ENCODE measurements at regions not wholly inside any gene's neighbourhood (a gene's known extent, or its start where the extent isn't known, plus 50 kb on each side); places are given as distances from the start of the nearest gene placed in this dataset.

DNA sequence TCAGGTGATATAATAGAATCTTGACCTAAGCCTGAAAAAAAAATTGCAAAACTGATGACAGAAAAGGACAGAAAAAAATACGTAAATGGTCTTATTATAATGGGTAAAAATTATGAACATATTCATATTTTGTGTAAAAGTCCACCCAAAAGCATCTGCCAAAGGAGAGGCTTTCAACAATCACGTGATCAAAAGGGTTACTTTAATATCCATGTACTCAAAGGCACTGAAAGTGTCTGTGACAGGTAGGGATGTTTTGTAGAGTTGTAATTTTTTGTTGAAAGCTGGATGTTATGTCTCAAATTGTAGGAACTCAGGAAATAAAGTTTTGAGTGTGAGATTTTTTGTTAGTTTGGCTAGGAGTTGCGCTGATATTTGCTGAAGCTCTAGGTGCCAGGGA is 144.8 kb upstream of the GALNTL6 start:
- no peaks in the 10 kb centered on the region for H3K9me3 Mint-ChIP-seq
- no peaks in the 10 kb centered on the region for H3K4me1 Mint-ChIP-seq (ENCODE audit: low read depth)
- DNase-seq (no peak), ATAC-seq (no peak)
- no peaks in the 10 kb centered on the region for H3K36me3 Mint-ChIP-seq (ENCODE audit: insufficient read depth)
- no peak overlapping the region for H3K4me3 Mint-ChIP-seq
- no peaks in the 10 kb centered on the region for H3K27me3 Mint-ChIP-seq (ENCODE audit: low read depth)

DNA sequence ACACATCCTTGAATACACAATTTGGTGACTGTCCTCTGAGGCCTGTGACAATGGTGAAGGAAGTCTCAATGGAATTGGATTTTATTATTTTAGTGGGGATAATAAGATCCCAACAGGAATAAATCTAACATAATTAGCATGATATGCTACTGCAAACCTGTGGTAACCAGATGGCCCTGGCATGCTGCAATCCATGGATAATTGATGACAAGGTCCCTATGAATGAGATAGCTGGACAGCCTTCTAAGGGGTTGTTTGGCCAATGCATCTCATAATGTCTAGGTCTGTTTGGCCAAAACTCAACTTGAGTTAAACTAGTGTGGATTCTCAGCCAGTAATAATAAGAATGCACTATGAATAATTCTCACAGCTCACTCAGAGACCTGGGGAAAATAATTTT is 145.3 kb upstream of the GALNTL6 start:
- DNase-seq (no peak), ATAC-seq (no peak)
- H3K4me3 Mint-ChIP-seq: no peak overlapping the region
- no peaks in the 10 kb centered on the region for H3K4me1 Mint-ChIP-seq (ENCODE audit: low read depth)
- H3K36me3 Mint-ChIP-seq (ENCODE audit: insufficient read depth): no peaks in the 10 kb centered on the region
- H3K9me3 Mint-ChIP-seq: no peaks in the 10 kb centered on the region
- no peaks in the 10 kb centered on the region for H3K27me3 Mint-ChIP-seq (ENCODE audit: low read depth)

DNA sequence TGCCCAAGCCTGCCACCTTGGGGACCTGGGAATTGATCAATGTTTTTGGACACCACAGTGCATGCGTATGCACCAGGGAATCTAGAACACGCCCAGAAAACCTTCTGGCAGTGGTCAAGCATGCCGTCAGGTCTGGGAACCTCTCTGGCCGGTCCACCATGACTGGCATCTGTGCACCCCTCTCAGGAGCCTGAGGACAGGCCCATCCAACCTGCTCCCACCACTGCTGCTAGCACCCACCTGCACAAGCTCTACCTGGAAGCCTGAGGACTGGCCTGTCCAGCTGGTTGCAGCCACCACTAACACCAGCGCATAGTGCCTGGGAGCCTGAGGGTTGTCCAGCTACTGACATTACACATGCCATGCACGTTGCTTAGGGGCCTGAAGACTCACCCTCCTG is 162.1 kb upstream of the GALNTL6 start:
- no peaks in the 10 kb centered on the region for H3K36me3 Mint-ChIP-seq (ENCODE audit: insufficient read depth)

DNA sequence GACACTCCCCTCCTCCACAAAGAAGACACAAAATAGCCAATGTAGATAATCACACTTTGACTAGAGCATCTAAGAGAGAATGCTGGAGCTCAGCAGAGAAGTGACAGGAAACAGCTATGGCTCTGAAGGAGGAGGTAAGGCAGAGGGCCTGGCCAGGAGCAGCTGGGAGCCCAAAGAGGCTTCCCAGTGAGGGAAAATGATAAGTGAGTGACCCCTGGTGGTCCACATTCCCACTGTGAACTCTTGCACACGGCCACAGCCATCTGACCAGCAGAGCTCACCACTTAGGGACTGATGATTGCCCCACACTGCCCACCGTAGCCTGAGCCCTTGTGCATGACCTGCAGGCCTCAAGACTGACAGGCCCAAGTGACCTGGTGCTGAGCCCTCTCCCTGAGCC is 162.7 kb upstream of the GALNTL6 start:
- H3K36me3 Mint-ChIP-seq (ENCODE audit: insufficient read depth): no peaks in the 10 kb centered on the region
- no peaks in the 10 kb centered on the region for H3K4me1 Mint-ChIP-seq (ENCODE audit: low read depth)
- ATAC-seq (no peak), DNase-seq (no peak)
- peaks cover 10% of the 10 kb centered on the region for H3K9me3 Mint-ChIP-seq
- no peak overlapping the region for H3K4me3 Mint-ChIP-seq
- H3K27me3 Mint-ChIP-seq (ENCODE audit: low read depth): no peaks in the 10 kb centered on the region

More for the DNA sequence above, 162.1 kb upstream of the GALNTL6 start:
- Mint-ChIP-seq H3K27me3 (ENCODE audit: low read depth) (no peaks in the 10 kb centered on the region), H3K9me3 (peaks cover 10% of the 10 kb centered on the region), H3K4me3 (no peak overlapping the region), H3K4me1 (ENCODE audit: low read depth) (no peaks in the 10 kb centered on the region)
- ATAC-seq (no peak), DNase-seq (no peak)

DNA sequence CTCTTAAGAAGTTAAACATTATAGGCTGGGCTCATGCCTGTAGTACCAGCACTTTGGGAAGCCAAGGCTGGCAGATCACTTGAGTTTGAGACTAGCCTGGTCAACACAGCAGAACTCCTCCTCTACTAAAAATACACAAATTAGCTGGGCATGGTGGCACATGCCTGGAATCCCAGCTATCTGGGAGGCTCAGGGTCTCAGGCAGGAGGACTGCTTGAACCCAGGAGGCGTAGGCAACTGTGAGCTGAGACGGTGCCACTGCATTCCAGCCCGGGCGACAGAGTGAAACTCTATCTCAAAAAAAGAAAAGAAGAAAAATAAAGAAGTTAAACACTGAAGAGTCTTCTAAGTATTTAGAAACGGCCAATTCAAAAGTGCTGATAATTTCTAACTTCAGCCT is 164.3 kb upstream of the GALNTL6 start:
- Mint-ChIP-seq H3K27me3 (ENCODE audit: low read depth) (no peaks in the 10 kb centered on the region), H3K4me1 (ENCODE audit: low read depth) (peaks cover 1% of the 10 kb centered on the region), H3K36me3 (ENCODE audit: insufficient read depth) (no peaks in the 10 kb centered on the region), H3K9me3 (peaks cover 10% of the 10 kb centered on the region), H3K4me3 (no peak overlapping the region)
- DNase-seq: no peak
- ATAC-seq: no peak

DNA sequence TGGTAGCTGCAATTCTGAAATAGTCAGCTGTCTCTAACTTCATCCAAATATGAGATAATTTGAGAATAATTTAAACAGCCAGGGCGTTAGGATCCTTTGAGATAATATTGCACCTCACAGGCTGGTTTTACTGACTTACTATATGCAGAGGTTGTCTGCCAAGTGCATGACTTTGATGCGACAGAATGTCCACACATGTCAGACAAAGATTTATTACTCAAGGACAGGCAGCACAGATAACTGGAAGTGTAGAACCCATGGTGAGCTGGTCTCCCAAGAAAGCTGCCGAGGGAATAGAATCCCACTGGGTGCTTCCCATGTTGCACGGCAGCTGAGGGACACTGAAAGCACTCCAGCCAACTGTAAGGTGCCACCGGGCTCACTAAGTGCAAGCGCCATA is 166.2 kb upstream of the GALNTL6 start:
- H3K4me3 Mint-ChIP-seq: no peak overlapping the region
- no peaks in the 10 kb centered on the region for H3K36me3 Mint-ChIP-seq (ENCODE audit: insufficient read depth)

DNA sequence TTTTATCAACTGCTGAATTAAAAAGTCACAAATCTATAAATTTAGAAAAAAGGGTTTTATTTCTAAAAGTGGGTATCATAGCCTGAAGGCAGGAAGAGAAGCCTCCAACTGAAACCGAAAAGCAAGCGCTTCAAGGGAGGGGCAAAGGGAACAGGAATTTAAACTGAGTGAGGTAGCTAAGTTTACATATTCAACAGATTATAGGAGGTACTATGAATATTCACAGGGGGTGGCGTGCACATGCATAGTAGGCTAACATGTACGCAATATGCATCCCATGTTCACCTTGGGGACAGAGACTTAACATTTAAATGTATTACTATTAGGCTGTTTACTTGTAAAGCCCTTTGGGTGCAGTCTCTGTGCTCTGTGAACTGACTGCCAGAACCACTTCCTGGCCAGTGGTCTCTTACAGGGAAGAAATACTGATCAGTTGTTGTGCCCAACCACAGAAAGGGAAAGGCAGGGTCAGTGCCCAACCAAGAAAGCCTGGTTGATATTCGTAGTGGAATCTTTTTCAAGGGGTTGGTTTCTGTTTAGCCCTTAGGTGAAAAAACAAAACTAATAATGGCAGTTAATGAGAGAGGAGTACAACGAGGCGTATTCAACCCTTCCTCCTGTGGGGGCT is 168.7 kb upstream of the GALNTL6 start:
- Mint-ChIP-seq H3K36me3 (ENCODE audit: insufficient read depth) (no peaks in the 10 kb centered on the region), H3K9me3 (peaks cover 4% of the 10 kb centered on the region), H3K4me1 (ENCODE audit: low read depth) (peaks cover 4% of the 10 kb centered on the region), H3K27me3 (ENCODE audit: low read depth) (no peaks in the 10 kb centered on the region), H3K4me3 (no peak overlapping the region)
- DNase-seq (no peak), ATAC-seq (no peak)

More for the DNA sequence above, 166.2 kb upstream of the GALNTL6 start:
- Mint-ChIP-seq H3K27me3 (ENCODE audit: low read depth) (no peaks in the 10 kb centered on the region), H3K9me3 (peaks cover 6% of the 10 kb centered on the region), H3K4me1 (ENCODE audit: low read depth) (peaks cover 1% of the 10 kb centered on the region)
- ATAC-seq (no peak), DNase-seq (no peak)

DNA sequence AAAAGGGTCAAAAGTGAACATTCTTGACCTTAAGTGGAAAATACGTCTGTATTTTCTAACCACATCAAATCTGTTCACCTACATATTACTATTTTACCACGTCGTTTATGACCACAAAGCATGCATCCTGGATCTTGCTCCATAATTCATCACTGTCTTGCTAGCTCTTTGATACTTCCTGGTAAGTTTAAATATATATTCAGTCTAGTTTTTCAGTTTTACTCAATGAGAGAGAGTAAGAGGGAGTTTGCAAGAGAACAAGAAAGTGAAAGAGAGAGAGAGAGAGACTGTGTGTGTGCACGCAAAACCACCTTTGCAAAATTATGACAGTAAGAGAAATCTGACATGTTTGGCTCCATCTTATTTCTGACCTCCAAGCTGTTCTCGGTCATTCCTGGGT is 173.7 kb upstream of the GALNTL6 start:
- no peaks in the 10 kb centered on the region for H3K36me3 Mint-ChIP-seq (ENCODE audit: insufficient read depth)
- no peaks in the 10 kb centered on the region for H3K27me3 Mint-ChIP-seq (ENCODE audit: low read depth)
- ATAC-seq (peak in 1 of 2 donors; percentile 18), DNase-seq (no peak)
- H3K4me1 Mint-ChIP-seq (ENCODE audit: low read depth): peaks cover 2% of the 10 kb centered on the region
- H3K9me3 Mint-ChIP-seq: peaks cover 4% of the 10 kb centered on the region
- no peak overlapping the region for H3K4me3 Mint-ChIP-seq

DNA sequence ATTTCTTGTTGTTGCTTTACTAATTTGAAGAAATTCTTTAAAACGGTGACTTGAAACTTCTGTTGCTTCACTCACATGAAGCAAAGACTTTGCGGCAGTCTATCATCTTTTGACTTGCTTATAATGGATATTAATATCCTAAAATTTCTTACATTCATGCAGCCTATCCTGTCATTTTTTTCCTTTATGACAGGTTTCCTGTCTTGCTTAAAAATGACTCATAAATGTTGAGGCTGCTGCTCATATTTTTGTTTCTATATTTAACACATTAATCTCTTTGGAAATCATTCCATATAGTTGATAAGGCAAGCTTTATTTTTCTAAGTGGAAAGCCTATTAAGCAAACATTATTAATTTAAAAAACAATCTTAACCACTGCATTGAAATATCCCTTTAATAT is 176.6 kb upstream of the GALNTL6 start:
- Mint-ChIP-seq H3K27me3 (ENCODE audit: low read depth) (no peaks in the 10 kb centered on the region), H3K36me3 (ENCODE audit: insufficient read depth) (no peaks in the 10 kb centered on the region), H3K9me3 (peaks cover 4% of the 10 kb centered on the region), H3K4me3 (no peak overlapping the region), H3K4me1 (ENCODE audit: low read depth) (peaks cover 2% of the 10 kb centered on the region)
- DNase-seq: no peak
- no peak for ATAC-seq

DNA sequence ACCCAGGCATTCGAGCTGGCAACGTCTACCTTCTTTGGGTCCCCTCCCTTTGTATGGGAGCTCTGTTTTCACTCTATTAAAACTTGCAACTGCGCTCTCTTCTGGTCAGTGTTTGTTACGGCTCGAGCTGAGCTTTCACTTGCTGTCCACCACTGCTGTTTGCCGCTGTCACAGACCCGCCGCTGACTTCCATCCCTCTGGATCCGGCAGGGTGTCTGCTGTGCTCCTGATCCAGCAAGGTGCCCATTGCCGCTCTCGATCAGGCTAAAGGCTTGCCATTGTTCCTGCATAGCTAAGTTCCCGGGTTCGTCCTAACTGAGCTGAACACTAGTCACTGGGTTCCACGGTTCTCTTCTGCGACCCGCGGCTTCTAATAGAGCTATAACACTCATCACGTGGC is 183.5 kb upstream of the GALNTL6 start:
- DNase-seq: no peak
- Mint-ChIP-seq H3K4me3 (no peak overlapping the region), H3K4me1 (ENCODE audit: low read depth) (no peaks in the 10 kb centered on the region), H3K27me3 (ENCODE audit: low read depth) (no peaks in the 10 kb centered on the region), H3K36me3 (ENCODE audit: insufficient read depth) (no peaks in the 10 kb centered on the region), H3K9me3 (peaks cover 4% of the 10 kb centered on the region)
- no peak for ATAC-seq

DNA sequence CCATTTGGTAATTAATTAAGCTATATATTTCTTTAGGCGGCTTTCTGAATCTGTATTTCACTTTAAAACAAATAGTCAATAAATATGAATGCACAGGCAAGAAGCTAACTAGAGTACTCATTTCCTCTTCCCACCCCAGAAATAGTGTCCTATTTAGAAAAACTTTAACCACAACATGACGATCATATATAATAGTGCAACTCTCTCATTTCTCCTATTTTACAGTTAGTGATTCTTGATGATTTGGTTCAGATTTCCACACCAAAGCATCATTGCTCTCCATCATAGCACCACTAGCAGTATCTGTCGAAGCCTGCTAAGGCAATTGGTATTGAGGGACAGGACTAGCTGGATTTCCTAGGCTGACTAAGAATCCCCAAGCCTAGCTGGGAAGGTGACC is 184.0 kb upstream of the GALNTL6 start:
- no peaks in the 10 kb centered on the region for H3K4me1 Mint-ChIP-seq (ENCODE audit: low read depth)
- no peak overlapping the region for H3K4me3 Mint-ChIP-seq
- H3K27me3 Mint-ChIP-seq (ENCODE audit: low read depth): no peaks in the 10 kb centered on the region
- H3K36me3 Mint-ChIP-seq (ENCODE audit: insufficient read depth): no peaks in the 10 kb centered on the region
- DNase-seq (no peak), ATAC-seq (no peak)
- H3K9me3 Mint-ChIP-seq: peaks cover 4% of the 10 kb centered on the region

DNA sequence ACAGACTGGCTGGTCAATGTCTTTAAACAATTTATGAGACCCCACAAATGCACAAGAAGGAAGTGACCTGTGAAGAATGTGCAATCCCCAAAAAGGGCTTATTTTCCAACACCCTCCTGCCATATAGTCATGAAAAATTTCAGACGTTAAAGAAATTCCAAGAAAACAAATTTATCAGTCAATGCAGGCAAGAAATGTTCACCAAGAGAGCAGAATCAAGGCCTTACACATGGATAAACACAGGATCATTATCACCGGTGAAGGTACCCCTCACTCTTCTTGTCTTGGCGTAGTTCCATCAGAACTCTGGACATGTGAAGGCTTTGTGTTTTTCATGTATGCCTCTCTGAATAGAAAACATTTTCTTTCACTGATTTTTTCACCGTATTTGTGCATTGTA is 186.7 kb upstream of the GALNTL6 start:
- H3K27me3 Mint-ChIP-seq (ENCODE audit: low read depth): no peaks in the 10 kb centered on the region
- no peaks in the 10 kb centered on the region for H3K36me3 Mint-ChIP-seq (ENCODE audit: insufficient read depth)
- H3K4me3 Mint-ChIP-seq: no peak overlapping the region
- H3K4me1 Mint-ChIP-seq (ENCODE audit: low read depth): no peaks in the 10 kb centered on the region
- H3K9me3 Mint-ChIP-seq: peaks cover 8% of the 10 kb centered on the region
- ATAC-seq (no peak), DNase-seq (no peak)

DNA sequence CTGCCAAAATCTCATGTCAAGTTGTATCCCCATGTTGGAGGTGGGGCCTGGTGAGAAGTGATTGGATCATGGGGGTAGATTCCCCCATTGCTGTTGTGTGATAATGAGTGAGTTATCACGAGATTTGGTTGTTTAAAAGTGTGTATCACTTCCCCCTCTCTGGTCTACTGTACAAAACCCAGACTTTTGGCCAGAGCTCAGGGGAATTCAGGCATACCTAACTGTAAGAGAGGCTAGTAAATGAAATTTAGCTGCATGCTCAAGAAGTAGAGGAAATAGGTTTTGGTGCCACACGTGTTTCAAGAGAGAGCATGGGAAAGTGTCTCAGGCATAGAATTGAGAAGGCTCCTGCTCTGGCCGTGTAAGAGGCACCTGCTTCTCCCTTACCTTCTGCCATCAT is 190.5 kb upstream of the GALNTL6 start:
- no peaks in the 10 kb centered on the region for H3K36me3 Mint-ChIP-seq (ENCODE audit: insufficient read depth)
- H3K4me1 Mint-ChIP-seq (ENCODE audit: low read depth): no peaks in the 10 kb centered on the region
- DNase-seq: no peak
- ATAC-seq: no peak
- no peak overlapping the region for H3K4me3 Mint-ChIP-seq
- peaks cover 8% of the 10 kb centered on the region for H3K9me3 Mint-ChIP-seq
- H3K27me3 Mint-ChIP-seq (ENCODE audit: low read depth): no peaks in the 10 kb centered on the region

DNA sequence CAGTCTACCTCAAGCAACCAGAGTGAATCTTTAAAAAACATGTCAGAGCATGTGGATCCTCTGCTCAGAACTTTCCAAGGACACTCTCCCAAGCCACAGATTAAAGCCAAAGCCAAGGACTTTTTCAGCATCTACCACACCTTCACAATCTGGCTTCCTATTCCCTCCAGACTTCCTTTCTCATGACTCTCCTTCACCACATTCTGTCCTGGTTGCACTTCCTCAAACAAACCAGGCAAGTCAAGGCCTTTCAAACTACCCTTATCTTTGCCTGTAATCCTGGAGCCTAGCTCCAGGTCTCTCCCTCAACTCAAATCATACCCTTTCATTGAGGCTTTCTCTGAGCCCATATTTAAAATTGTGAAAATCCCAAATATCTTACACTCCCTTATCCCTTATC is 191.6 kb upstream of the GALNTL6 start:
- H3K27me3 Mint-ChIP-seq (ENCODE audit: low read depth): no peaks in the 10 kb centered on the region
- ATAC-seq (no peak), DNase-seq (no peak)
- H3K4me3 Mint-ChIP-seq: no peak overlapping the region
- H3K36me3 Mint-ChIP-seq (ENCODE audit: insufficient read depth): no peaks in the 10 kb centered on the region
- H3K9me3 Mint-ChIP-seq: peaks cover 8% of the 10 kb centered on the region
- no peaks in the 10 kb centered on the region for H3K4me1 Mint-ChIP-seq (ENCODE audit: low read depth)

DNA sequence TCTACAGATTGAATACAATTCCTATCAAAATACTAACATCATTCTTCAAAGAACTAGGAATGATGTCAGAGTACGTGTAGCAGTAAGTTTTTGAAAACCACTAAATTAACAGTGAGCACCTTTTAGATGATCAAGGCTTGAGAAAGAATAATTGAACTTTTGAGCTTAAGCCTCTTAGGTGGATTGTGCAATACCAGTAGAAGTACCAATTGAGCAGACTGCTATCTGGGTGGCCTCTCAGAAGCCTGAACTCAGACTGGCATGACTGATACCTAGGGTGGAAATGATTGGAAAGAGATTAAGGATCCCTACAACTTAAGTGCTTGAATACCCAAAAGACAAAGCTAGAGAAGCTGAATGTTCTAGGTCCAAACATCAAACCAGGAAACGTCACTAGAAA is 200.3 kb upstream of the GALNTL6 start:
- Mint-ChIP-seq H3K36me3 (ENCODE audit: insufficient read depth) (no peaks in the 10 kb centered on the region), H3K4me3 (no peak overlapping the region), H3K9me3 (peaks cover 4% of the 10 kb centered on the region), H3K4me1 (ENCODE audit: low read depth) (no peaks in the 10 kb centered on the region), H3K27me3 (ENCODE audit: low read depth) (no peaks in the 10 kb centered on the region)
- ATAC-seq (no peak), DNase-seq (no peak)
